Vagina (tissue), 2 donors: ENCODE measurements at regions not wholly inside any gene's neighbourhood (a gene's known extent, or its start where the extent isn't known, plus 50 kb on each side); places are given as distances from the start of the nearest gene placed in this dataset.

ENCODE experiments used
- POLR2AphosphoS5 ChIP-seq, 2 donors: sonication (generic); formaldehyde crosslinking; IDR thresholded peaks; one replicate each; pipeline ENCODE4 v1.9.0; 2017; ENCODE audit warnings: antibody characterized with exemption in 2 of 2, mild to moderate bottlenecking in 2 of 2, low read depth in 1 of 2; ENCODE audit not compliant: insufficient read depth in 1 of 2
- TF ChIP-seq, protein P1 (sequence below), 3 experiments: fragments of 450-650 bp in 2 of 3; fragments of 200-600 bp in 1 of 3; sonication (generic) in 1 of 3; IDR thresholded peaks; one replicate each; pipeline ENCODE4 v1.5.1; 2017 to 2019; ENCODE audit warnings: antibody characterized with exemption in 3 of 3, mild to moderate bottlenecking in 2 of 3, moderate library complexity in 2 of 3

DNA sequence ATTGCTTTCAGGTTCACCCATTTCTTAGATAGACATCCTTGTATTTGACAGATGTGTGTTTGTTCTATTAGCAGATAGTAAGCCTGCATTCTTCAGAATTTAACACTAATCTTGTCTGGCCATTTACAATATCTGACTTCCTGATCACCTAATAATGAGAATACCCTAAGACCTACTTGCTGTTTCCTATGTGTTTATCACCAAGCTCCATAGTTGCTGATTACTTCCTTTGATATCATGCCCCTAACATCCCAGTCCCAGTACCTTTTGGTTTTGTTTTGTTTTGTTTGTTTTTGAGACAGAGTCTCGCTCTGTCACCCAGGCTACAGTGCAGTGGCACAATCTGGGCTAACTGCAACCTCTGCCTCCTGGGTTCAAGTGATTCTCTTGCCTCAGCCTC lies 143.6 kb upstream of the DST start:
- TF ChIP-seq, protein P1, sequence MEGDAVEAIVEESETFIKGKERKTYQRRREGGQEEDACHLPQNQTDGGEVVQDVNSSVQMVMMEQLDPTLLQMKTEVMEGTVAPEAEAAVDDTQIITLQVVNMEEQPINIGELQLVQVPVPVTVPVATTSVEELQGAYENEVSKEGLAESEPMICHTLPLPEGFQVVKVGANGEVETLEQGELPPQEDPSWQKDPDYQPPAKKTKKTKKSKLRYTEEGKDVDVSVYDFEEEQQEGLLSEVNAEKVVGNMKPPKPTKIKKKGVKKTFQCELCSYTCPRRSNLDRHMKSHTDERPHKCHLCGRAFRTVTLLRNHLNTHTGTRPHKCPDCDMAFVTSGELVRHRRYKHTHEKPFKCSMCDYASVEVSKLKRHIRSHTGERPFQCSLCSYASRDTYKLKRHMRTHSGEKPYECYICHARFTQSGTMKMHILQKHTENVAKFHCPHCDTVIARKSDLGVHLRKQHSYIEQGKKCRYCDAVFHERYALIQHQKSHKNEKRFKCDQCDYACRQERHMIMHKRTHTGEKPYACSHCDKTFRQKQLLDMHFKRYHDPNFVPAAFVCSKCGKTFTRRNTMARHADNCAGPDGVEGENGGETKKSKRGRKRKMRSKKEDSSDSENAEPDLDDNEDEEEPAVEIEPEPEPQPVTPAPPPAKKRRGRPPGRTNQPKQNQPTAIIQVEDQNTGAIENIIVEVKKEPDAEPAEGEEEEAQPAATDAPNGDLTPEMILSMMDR (IDR thresholded peaks at IDR 0.05), result no peak
- TF ChIP-seq POLR2AphosphoS5 (IDR thresholded peaks at IDR 0.05; ENCODE audit: insufficient read depth in 1 of 2, low read depth in 1 of 2), result no peak
